Panc1 (cell line): ENCODE measurements at regions not wholly inside any gene's neighbourhood (a gene's known extent, or its start where the extent isn't known, plus 50 kb on each side); places are given as distances from the start of the nearest gene placed in this dataset.

Experiments
- ATAC-seq: fragments of 200-7000 bp; cut with Tn5 transposase; 2 replicates; pipeline ENCODE4 v1.9.1; 2020; ENCODE audit warnings: mild to moderate bottlenecking, moderate library complexity
- BruUV-seq: library from RNA; stranded (reverse); fragments of 400-500 nt; replicated peaks from 2 replicates; lab custom pipeline; 2021; lab: Mats Ljungman, UMichigan
- CTCF ChIA-PET: fragments of 300-600 bp; sonication (Branson Sonifier 250); formaldehyde crosslinking; loops from one replicate; lab custom pipeline; 2022; ENCODE audit warnings: antibody characterized with exemption; lab: Charles Lee
- POLR2A ChIA-PET: fragments of 300-600 bp; sonication (Branson Sonifier 250); formaldehyde crosslinking; loops from one replicate; lab custom pipeline; 2022; ENCODE audit warnings: antibody characterized with exemption; lab: Charles Lee
- DNase-seq: peaks from one replicate; pipeline ENCODE4 v3.0.0-alpha.2; 2010; ENCODE audit warnings: low read depth, low spot score
- H3K27ac ChIP-seq: 2 replicates; pipeline ENCODE4 v1.5.1; 2011; ENCODE audit warnings: mild to moderate bottlenecking, low read length, inconsistent platforms
- H3K27me3 ChIP-seq: fragments of 200-500 bp; sonication (Bioruptor generic); 2 replicates; pipeline ENCODE4 v1.6.0; 2014; ENCODE audit warnings: low read length, inconsistent platforms; ENCODE audit not compliant: control insufficient read depth, insufficient read depth
- H3K36me3 ChIP-seq: fragments of 200-500 bp; sonication (Bioruptor generic); 2 replicates; pipeline ENCODE4 v1.5.1; 2014; ENCODE audit warnings: inconsistent platforms, mild to moderate bottlenecking, low read length, moderate library complexity; ENCODE audit not compliant: control insufficient read depth, insufficient read depth
- H3K4me1 ChIP-seq: 2 replicates; pipeline ENCODE4 v1.5.1; 2011; ENCODE audit warnings: inconsistent platforms, mild to moderate bottlenecking, low read length, moderate library complexity; ENCODE audit not compliant: control insufficient read depth, insufficient read depth
- H3K4me3 ChIP-seq, 2 experiments: 2 replicates each; pipeline ENCODE4 v1.5.1; 2011 to 2012; ENCODE audit warnings: low read depth in 2 of 2, low read length in 2 of 2, mild to moderate bottlenecking in 2 of 2, inconsistent platforms in 1 of 2, moderate library complexity in 1 of 2
- H3K9me3 ChIP-seq: fragments of 200-500 bp; sonication (Bioruptor generic); 2 replicates; pipeline ENCODE4 v1.5.1; 2014; ENCODE audit warnings: low read depth, mild to moderate bottlenecking, inconsistent platforms, low read length, moderate library complexity; ENCODE audit not compliant: control insufficient read depth, insufficient read depth
- CTCF ChIP-seq: fragments of 450-650 bp; IDR thresholded peaks from 2 replicates; pipeline ENCODE4 v1.5.1; 2017; ENCODE audit warnings: mild to moderate bottlenecking
- POLR2AphosphoS5 ChIP-seq: IDR thresholded peaks from 2 replicates; pipeline ENCODE4 v1.6.1; 2012; ENCODE audit warnings: mild to moderate bottlenecking, low read depth, low read length, moderate library complexity
- REST ChIP-seq, 2 experiments: IDR thresholded peaks; 2 replicates each; pipeline ENCODE4 v1.6.1; 2011 to 2012; ENCODE audit warnings: low read depth in 2 of 2, control low read depth in 1 of 2, low read length in 1 of 2, mild to moderate bottlenecking in 1 of 2, moderate library complexity in 1 of 2; ENCODE audit not compliant: insufficient read depth in 1 of 2
- SIN3A ChIP-seq: IDR thresholded peaks from 2 replicates; pipeline ENCODE4 v1.6.1; 2012; ENCODE audit warnings: low read depth, mild to moderate bottlenecking, low read length, moderate library complexity, borderline replicate concordance; ENCODE audit not compliant: insufficient read depth
- TCF7L2 ChIP-seq: IDR thresholded peaks from 2 replicates; pipeline ENCODE4 v1.6.1; 2011; ENCODE audit warnings: mild to moderate bottlenecking, low read depth, low read length, inconsistent platforms
- in situ Hi-C: cut with HindIII; loops from 2 replicates; pipeline ENCODE4 v1.10.0; 2016; ENCODE audit warnings: low sequenced_read_pairs, low pct_unique_long_range_greater_than_20kb
- intact Hi-C: fragments of 100-400 bp; cut with micrococcal nuclease; formaldehyde crosslinking; loops from one replicate; pipeline ENCODE4 v1.10.0; 2022; ENCODE audit not compliant: unreplicated experiment

GRCh38 chr5:174806729-174807128 lies 82.3 kb downstream of the MSX2 start:
- no peak for ATAC-seq
- TF ChIP-seq SIN3A, result no peak
- TF ChIP-seq POLR2AphosphoS5, result no peak
- no peak for TF ChIP-seq TCF7L2
- POLR2A ChIA-PET, result no interaction called here
- no peak overlapping the region for H3K4me3 ChIP-seq
- H3K4me1 ChIP-seq, result no peaks in the 10 kb centered on the region
- intact Hi-C loops, result no loop called here
- H3K27ac ChIP-seq, result no peak overlapping the region
- H3K9me3 ChIP-seq, result no peaks in the 10 kb centered on the region
- no TSS peak for BruUV-seq
- no peaks in the 10 kb centered on the region; the same call in 1 of the 2 replicates for H3K27me3 ChIP-seq
- H3K36me3 ChIP-seq, result no peaks in the 10 kb centered on the region
- DNase-seq, result no peak
- in situ Hi-C loops, result no loop called here
- CTCF ChIA-PET, result no interaction called here

- ChIA-PET POLR2A (no interaction called here), CTCF (interaction anchor here (0.7 kb wide), 1 partner anchor 42 kb away, joined by 4 read pairs; no protein-coding TSS in a partner anchor)
- in situ Hi-C loops, result no loop called here
These were observed 77.4 kb downstream of the MSX2 start for GRCh38 chr5:174801798-174802197.

More at GRCh38 chr5:174801798-174802197, 77.4 kb downstream of the MSX2 start:
- DNase-seq, result no peak
- no peak for ATAC-seq
- no peaks in the 10 kb centered on the region for H3K36me3 ChIP-seq
- H3K4me1 ChIP-seq, result no peaks in the 10 kb centered on the region
- H3K27ac ChIP-seq, result no peak overlapping the region
- no TSS peak for BruUV-seq
- intact Hi-C loops, result no loop called here
- H3K4me3 ChIP-seq, result no peak overlapping the region
- TF ChIP-seq SIN3A (no peak), TCF7L2 (no peak), POLR2AphosphoS5 (no peak), CTCF (no peak), REST (IDR thresholded peaks at IDR 0.05; ENCODE audit: insufficient read depth in 1 of 2, low read depth in 2 of 2, low read length in 1 of 2) (no peak)
- no peaks in the 10 kb centered on the region for H3K9me3 ChIP-seq
- H3K27me3 ChIP-seq, result peaks cover 3% of the 10 kb centered on the region; the same call in 1 of the 2 replicates
